ENCODE measurements at regions not wholly inside any gene's neighbourhood (a gene's known extent, or its start where the extent isn't known, plus 50 kb on each side); places are given as distances from the start of the nearest gene placed in this dataset.

GRCh38 chr16:9251026-9251425 is 159.6 kb downstream of the HAPSTR1 start:
- DNase-seq (ENCODE audit: low read depth in 2 of 2): no peak

- no peak for DNase-seq (ENCODE audit: low read depth in 2 of 2)
These were observed 163.4 kb downstream of the HAPSTR1 start for GRCh38 chr16:9254863-9255262.

GRCh38 chr16:9256196-9256595 is 164.8 kb downstream of the HAPSTR1 start:
- no peak for DNase-seq (ENCODE audit: low read depth in 2 of 2)

GRCh38 chr16:9257843-9258242 is 166.4 kb downstream of the HAPSTR1 start:
- DNase-seq (ENCODE audit: low read depth in 2 of 2): no peak

GRCh38 chr16:9258423-9259051 is 167.1 kb downstream of the HAPSTR1 start:
- peak in 1 of 2 experiments; percentile 4 for DNase-seq (ENCODE audit: low read depth in 2 of 2)

- no peak for DNase-seq (ENCODE audit: low read depth in 2 of 2)
These were observed 168.6 kb downstream of the HAPSTR1 start for GRCh38 chr16:9259914-9260608.

- no peak for DNase-seq (ENCODE audit: low read depth in 2 of 2)
These were observed 169.2 kb downstream of the HAPSTR1 start for GRCh38 chr16:9260666-9261065.

GRCh38 chr16:9261376-9261775 is 169.9 kb downstream of the HAPSTR1 start:
- DNase-seq (ENCODE audit: low read depth in 2 of 2): no peak

GRCh38 chr16:9262941-9263715 is 171.7 kb downstream of the HAPSTR1 start:
- DNase-seq (ENCODE audit: low read depth in 2 of 2): no peak

- no peak for DNase-seq (ENCODE audit: low read depth in 2 of 2)
These were observed 172.6 kb downstream of the HAPSTR1 start for GRCh38 chr16:9264067-9264466.

- DNase-seq (ENCODE audit: low read depth in 2 of 2): no peak
These were observed 177.0 kb downstream of the HAPSTR1 start for GRCh38 chr16:9268446-9268845.

GRCh38 chr16:9270424-9270823 is 179.0 kb downstream of the HAPSTR1 start:
- no peak for DNase-seq (ENCODE audit: low read depth in 2 of 2)

- no peak for DNase-seq (ENCODE audit: low read depth in 2 of 2)
These were observed 179.5 kb downstream of the HAPSTR1 start for GRCh38 chr16:9270941-9271340.

GRCh38 chr16:9271841-9272240 is 180.4 kb downstream of the HAPSTR1 start:
- DNase-seq (ENCODE audit: low read depth in 2 of 2): no peak

GRCh38 chr16:9275377-9275776 is 183.9 kb downstream of the HAPSTR1 start:
- no peak for DNase-seq (ENCODE audit: low read depth in 2 of 2)

- no peak for DNase-seq (ENCODE audit: low read depth in 2 of 2)
These were observed 184.4 kb downstream of the HAPSTR1 start for GRCh38 chr16:9275816-9276354.

GRCh38 chr16:9279291-9280068 is 188.0 kb downstream of the HAPSTR1 start:
- DNase-seq (ENCODE audit: low read depth in 2 of 2): no peak

- DNase-seq (ENCODE audit: low read depth in 2 of 2): no peak
These were observed 188.6 kb downstream of the HAPSTR1 start for GRCh38 chr16:9280069-9280466.

GRCh38 chr16:9286930-9287329 is 195.5 kb downstream of the HAPSTR1 start:
- DNase-seq (ENCODE audit: low read depth in 2 of 2): no peak

GRCh38 chr16:9296271-9296590 is 204.8 kb downstream of the HAPSTR1 start:
- DNase-seq (ENCODE audit: low read depth in 2 of 2): no peak

- DNase-seq (ENCODE audit: low read depth in 2 of 2): no peak
These were observed 206.1 kb downstream of the HAPSTR1 start for GRCh38 chr16:9297437-9298113.

All from fibroblast of skin of left quadriceps (primary cell).